Suprapubic skin (tissue), 3 donors: ENCODE measurements at regions not wholly inside any gene's neighbourhood (a gene's known extent, or its start where the extent isn't known, plus 50 kb on each side); places are given as distances from the start of the nearest gene placed in this dataset.

Experiments
- CTCF ChIP-seq, 2 donors: fragments of 200-600 bp in 1 of 2; fragments of 450-650 bp in 1 of 2; sonication (generic) in 1 of 2; IDR thresholded peaks; one replicate each; pipeline ENCODE4 v1.5.1; 2016 to 2019; ENCODE audit warnings: antibody characterized with exemption in 2 of 2, mild to moderate bottlenecking in 1 of 2, moderate library complexity in 1 of 2
- POLR2AphosphoS5 ChIP-seq, 3 donors: sonication (generic); formaldehyde crosslinking; IDR thresholded peaks; one replicate each; pipeline ENCODE4 v1.6.1; 2017; ENCODE audit warnings: antibody characterized with exemption in 3 of 3

- TF ChIP-seq CTCF (IDR thresholded peaks at IDR 0.05) (no peak), POLR2AphosphoS5 (IDR thresholded peaks at IDR 0.05) (no peak)
Observed at GRCh38 chr7:130869918-130870317, 135.9 kb upstream of the KLF14 start.
